ENCODE measurements at regions not wholly inside any gene's neighbourhood (a gene's known extent, or its start where the extent isn't known, plus 50 kb on each side); places are given as distances from the start of the nearest gene placed in this dataset.

DNA sequence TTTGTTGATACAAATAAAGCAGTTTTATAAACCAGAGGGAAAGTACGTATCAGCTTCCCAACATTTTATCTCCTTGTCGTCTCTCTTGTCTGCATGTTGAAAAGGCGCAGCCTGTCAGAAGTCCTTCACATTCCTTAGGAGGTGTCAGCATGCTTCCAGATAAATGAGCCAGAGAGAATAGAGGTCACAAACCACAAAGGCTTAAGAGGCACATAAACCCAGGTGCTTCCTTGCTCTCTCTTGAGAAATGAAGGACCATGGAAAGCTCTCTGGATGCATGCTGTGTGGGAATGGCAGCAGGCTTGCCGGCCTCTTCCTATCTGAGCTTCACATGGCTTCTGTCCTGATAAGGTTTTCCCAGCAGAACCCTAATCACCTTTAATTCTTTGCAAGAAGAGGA lies 448.5 kb downstream of the XPNPEP1 start:
- DNase-seq = no peak

GRCh38 chr10:109474261-109474660 lies 449.1 kb downstream of the XPNPEP1 start:
- no peak for DNase-seq

- no peak for DNase-seq
These were observed 455.8 kb downstream of the XPNPEP1 start for GRCh38 chr10:109467551-109467950.

- no peak for DNase-seq
These were observed 458.4 kb downstream of the XPNPEP1 start for GRCh38 chr10:109464949-109465348.

- no peak for DNase-seq
These were observed 466.0 kb downstream of the XPNPEP1 start for GRCh38 chr10:109457302-109457638.

- no peak for DNase-seq
These were observed 466.6 kb downstream of the XPNPEP1 start for GRCh38 chr10:109456566-109457301.

- no peak for DNase-seq
These were observed 468.6 kb downstream of the XPNPEP1 start for GRCh38 chr10:109454691-109455090.

DNA sequence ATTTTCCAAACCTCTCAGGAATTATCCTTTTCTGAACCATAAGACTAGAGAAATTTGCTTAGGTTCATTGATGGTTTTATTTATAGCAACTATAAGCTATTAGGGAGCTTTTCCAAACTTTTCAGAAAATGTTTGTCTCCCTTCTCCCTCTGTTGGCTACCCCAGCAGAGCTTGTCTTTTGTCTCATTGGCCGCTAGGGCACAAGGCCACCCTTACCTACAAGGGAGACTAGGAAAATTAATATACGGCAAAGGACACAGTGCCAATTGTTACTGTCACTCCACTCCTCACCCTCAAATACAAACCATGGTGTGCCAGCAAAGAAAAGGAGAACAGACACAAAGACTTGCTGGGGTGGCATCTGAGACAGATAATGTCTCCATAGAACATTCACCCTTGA lies 471.4 kb downstream of the XPNPEP1 start:
- no peak for DNase-seq

DNA sequence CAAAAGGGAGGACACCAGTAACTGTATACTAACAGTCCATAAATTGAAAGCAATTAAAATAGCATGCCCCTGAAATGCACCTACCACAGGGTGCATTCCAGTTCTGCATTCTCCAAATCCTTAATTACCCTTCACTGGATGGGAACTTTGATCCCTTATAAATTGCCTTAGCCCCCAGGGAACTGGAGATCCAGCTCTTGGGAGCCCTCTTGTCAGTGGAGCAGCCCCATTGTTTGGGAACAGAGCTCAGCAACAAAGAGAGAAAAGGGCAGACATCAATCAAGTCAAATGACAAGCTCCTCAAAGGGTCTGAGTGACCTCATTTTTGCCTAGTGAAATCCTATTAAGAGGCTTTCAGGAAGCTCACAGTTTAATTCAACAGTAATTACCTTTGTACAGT lies 472.6 kb downstream of the XPNPEP1 start:
- DNase-seq = no peak

DNA sequence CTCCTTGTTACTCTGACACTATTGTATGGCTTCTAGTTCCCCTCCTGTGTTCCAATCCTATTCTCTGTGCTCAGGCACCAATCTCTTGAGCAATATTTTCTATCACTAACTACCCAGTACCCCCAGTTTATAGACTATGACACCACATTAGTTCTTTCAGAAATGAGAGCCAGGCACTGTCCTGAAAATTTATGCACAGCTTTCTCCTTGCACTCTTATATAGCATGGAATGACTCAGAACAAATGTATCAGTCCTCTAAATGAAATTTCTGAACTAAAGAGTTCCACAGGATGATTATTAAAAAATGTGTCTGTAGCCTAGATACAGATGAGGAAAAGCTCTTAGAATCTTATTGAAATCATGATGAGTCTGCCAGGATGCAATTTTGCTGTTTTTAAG lies 489.9 kb downstream of the XPNPEP1 start:
- no peak for DNase-seq

DNA sequence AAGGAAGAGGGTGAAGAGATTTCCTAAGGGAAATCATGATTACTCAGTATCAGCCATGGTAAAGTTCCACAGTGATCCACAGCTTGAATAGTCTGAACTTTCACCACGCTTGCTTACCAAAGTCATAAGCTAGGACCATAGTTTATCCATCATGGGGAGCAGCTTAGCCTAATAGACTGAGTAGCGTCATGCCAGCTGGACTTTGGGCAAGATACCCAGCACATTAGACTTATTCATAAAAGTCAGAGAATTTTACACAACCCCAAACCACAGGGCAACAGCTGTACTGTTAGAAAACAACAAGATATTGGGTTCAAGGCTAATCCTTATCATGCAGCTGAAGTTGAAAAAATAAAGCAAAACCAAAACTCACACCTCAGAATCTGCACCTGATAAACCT lies 491.0 kb downstream of the XPNPEP1 start:
- DNase-seq = no peak

GRCh38 chr10:109430799-109431198 lies 492.5 kb downstream of the XPNPEP1 start:
- no peak for DNase-seq

DNA sequence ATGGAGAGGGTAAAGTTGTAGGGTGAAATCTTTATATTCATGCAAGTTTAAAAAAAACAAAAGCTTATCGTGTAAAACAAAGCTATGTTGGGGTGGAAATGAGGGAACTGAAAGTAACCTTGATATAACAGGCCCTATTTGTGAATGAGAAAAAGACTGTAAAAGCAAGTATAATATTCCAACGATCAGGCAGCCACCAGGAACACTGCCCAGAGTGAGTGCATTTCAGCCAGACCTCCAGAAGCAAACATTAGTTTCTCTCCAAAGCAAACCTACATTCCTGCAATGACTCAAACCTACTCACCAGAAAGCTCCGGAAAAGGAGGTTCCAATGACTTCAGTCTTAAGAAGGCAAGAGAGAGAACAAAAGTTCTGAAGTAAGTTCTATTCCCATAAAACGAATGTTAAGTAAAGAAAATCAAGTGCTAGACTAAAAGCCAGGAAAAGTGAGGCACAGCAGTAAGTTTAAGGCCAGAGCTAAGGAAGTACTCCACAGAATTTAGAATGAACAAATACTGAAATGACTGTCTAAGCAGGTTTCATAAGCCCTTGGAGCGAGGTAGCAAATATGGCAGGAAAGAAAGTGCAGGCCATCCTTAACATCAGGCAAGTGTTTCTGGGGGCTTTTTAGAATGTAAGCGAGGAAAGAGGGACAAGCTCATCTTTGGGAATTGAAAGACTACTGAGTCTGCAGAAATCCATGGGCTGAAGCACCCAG lies 493.1 kb downstream of the XPNPEP1 start:
- DNase-seq = no peak

GRCh38 chr10:109428775-109429491 lies 494.4 kb downstream of the XPNPEP1 start:
- no peak for DNase-seq

- DNase-seq = no peak
These were observed 495.9 kb downstream of the XPNPEP1 start for GRCh38 chr10:109427411-109427810.

DNA sequence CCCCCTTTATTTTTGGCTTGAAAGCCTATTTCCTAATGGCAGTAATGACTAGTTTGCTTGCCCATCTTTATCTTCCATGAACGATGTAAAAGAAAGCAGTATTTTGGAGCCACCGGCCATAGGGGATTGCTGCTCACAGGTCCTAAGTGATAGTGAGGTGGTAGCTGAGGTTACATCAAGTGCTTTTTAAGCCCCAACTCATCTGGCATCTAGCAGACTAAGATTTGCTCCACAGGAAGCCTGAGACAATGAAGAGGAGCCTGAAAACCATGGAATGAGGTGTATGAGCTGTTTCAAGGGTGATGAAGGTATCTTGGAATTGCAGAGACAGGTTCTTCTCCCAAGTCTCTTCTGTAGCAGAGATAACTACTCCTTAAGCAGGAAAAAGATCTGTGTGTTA lies 496.3 kb downstream of the XPNPEP1 start:
- no peak for DNase-seq

GRCh38 chr10:109418795-109419194 lies 504.5 kb downstream of the XPNPEP1 start:
- DNase-seq = no peak

DNA sequence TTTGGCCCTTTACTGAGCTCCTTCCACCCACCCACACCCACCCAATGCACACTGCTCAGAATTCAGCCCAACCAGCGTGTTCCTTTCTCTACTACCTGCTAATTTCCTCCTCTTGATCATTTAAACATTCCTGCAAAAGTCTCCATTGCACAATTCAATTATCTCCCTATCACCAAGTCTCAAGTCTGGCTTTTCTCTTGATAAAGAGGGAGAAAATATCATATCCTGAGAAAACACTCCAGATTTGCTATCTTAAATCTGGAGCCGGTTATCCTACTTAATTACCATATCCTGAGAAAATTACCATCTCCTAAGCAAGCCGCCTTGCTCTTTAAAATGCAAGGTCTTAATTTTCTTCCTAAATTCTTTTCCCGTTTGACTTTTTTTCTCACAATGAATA lies 505.5 kb downstream of the XPNPEP1 start:
- DNase-seq = no peak

DNA sequence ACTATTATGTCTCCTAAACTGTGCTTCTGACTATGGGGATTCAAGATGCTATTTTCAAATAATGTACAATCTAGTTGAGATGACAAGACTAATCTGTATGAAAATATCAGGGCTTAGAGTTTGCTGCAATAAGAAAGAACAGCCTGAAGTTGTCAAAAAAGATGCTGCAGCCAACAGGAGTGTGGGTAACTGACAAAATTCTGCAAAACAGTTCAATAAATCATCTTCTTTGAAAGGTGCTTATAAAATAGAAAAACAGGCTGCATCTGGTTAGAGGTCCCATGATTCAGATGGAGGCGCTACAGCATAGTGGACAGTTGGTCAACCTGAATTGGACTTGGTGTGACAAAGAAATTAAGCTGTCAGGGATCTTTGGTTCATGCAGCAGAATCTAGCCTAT lies 511.0 kb downstream of the XPNPEP1 start:
- DNase-seq = no peak

DNA sequence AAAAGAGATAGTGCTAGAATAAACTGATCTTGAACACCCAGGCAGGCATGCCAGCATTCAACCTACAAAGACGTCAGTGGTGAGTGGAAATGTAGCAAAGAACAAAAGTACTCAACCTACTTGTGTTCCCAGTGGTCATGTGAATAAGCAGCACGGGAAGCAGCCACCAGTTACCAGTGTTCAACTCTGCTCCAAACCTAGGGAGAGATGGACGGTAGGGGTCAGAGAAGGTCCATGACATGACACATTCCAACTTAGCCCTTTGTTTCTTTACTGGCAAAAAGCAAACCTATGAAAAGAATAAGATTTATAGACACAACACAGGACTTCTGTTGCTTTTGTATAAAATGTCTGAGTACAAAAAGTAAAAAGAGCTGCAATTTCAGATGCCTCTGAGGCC lies 511.4 kb downstream of the XPNPEP1 start:
- DNase-seq = no peak

DNA sequence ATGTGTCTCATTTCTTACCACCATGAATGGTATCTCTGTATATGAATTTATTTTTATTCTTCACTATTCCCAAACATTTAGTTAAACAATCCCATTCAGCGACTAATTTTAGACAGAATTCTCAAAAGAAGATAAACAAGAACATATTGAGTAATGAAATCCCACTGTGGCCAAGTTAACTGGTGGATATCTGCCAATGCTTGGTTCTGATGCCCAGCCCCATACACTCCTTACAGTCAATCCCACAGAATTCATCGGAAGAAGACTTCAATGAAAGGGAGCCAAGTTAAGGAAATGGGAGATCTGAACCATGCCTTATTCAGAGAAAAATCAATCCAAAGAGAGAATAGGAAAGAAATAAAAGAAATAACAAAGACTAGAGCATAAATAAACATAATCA lies 518.0 kb downstream of the XPNPEP1 start:
- DNase-seq = no peak

- no peak for DNase-seq
These were observed 519.8 kb downstream of the XPNPEP1 start for GRCh38 chr10:109403551-109403950.

GRCh38 chr10:109393425-109393824 lies 529.9 kb downstream of the XPNPEP1 start:
- no peak for DNase-seq

GRCh38 chr10:109386921-109387320 lies 536.4 kb downstream of the XPNPEP1 start:
- no peak for DNase-seq
